H1 (cell line): ENCODE measurements at regions not wholly inside any gene's neighbourhood (a gene's known extent, or its start where the extent isn't known, plus 50 kb on each side); places are given as distances from the start of the nearest gene placed in this dataset.

Experiments
- CTCF ChIA-PET: fragments of 300-600 bp; sonication (Branson Sonifier 250); formaldehyde crosslinking; loops from one replicate; lab custom pipeline; 2021; ENCODE audit not compliant: partially characterized antibody; lab: Charles Lee
- POLR2A ChIA-PET: fragments of 300-600 bp; sonication (Branson Sonifier 250); formaldehyde crosslinking; loops from one replicate; lab custom pipeline; 2021; ENCODE audit warnings: inconsistent platforms; ENCODE audit not compliant: partially characterized antibody; lab: Charles Lee
- DNase-seq, 2 experiments: peaks; one replicate each; pipeline versions ENCODE4 v3.0.0 to v3.0.0-alpha.2; 2010 to 2022; ENCODE audit warnings: low spot score in 2 of 2, low read depth in 1 of 2, mixed read lengths in 1 of 2
- FAIRE-seq: peaks from 2 replicates; lab custom pipeline; 2011; peaks lifted over from hg19 to GRCh38; lab: Jason Lieb, UNC
- H2AFZ ChIP-seq: 2 replicates; pipeline ENCODE4 v1.8.1; 2012; ENCODE audit warnings: low read length, inconsistent platforms
- H2AK5ac ChIP-seq: 2 replicates; pipeline ENCODE4 v1.6.1; 2013; ENCODE audit warnings: low read depth, low read length
- H2BK120ac ChIP-seq: replicated peaks from 2 replicates; pipeline ENCODE3; 2013; ENCODE audit warnings: low read depth, low read length, inconsistent platforms
- H2BK12ac ChIP-seq: 2 replicates; pipeline ENCODE4 v1.6.1; 2013; ENCODE audit warnings: low read depth, low read length
- H2BK15ac ChIP-seq: 2 replicates; pipeline ENCODE4 v1.6.1; 2013; ENCODE audit warnings: low read length
- H2BK20ac ChIP-seq: 2 replicates; pipeline ENCODE4 v1.6.1; 2013; ENCODE audit warnings: low read length
- H2BK5ac ChIP-seq: 2 replicates; pipeline ENCODE4 v1.6.1; 2013; ENCODE audit warnings: low read depth, low read length
- H3K14ac ChIP-seq: 2 replicates; pipeline ENCODE4 v1.6.1; 2013; ENCODE audit warnings: inconsistent platforms; ENCODE audit not compliant: insufficient read length
- H3K18ac ChIP-seq: 2 replicates; pipeline ENCODE4 v1.6.1; 2013; ENCODE audit warnings: low read length; ENCODE audit errors: extremely low read depth
- H3K23ac ChIP-seq: 2 replicates; pipeline ENCODE4 v1.6.1; 2013; ENCODE audit warnings: inconsistent platforms; ENCODE audit not compliant: insufficient read length
- H3K23me2 ChIP-seq: 2 replicates; pipeline ENCODE4 v1.6.1; 2013; ENCODE audit warnings: low read depth, low read length
- H3K27ac ChIP-seq: 2 replicates; pipeline ENCODE4 v1.6.1; 2011; ENCODE audit warnings: low read depth, low read length, inconsistent platforms
- H3K27me3 ChIP-seq, 4 experiments: replicated peaks in 1 of 4; 1 replicate in 1 of 4; 2 replicates in 3 of 4; pipeline versions ENCODE4 v1.6.1 to v1.8.1; 2011 to 2013; ENCODE audit warnings: low read length in 3 of 4, mild to moderate bottlenecking in 3 of 4, inconsistent platforms in 2 of 4, mixed read lengths in 2 of 4, moderate library complexity in 1 of 4; ENCODE audit not compliant: control insufficient read depth in 3 of 4, insufficient read depth in 3 of 4; ENCODE audit errors: extremely low read depth in 1 of 4
- H3K36me3 ChIP-seq, 4 experiments: 2 replicates each; pipeline versions ENCODE4 v1.6.1 to v1.8.1; 2011 to 2013; ENCODE audit warnings: mild to moderate bottlenecking in 4 of 4, low read length in 3 of 4, moderate library complexity in 2 of 4, control low read depth in 1 of 4, inconsistent platforms in 1 of 4; ENCODE audit not compliant: insufficient read depth in 4 of 4, control insufficient read depth in 2 of 4
- H3K4ac ChIP-seq: replicated peaks from 2 replicates; pipeline ENCODE3; 2013; ENCODE audit warnings: low read length, low read depth, mixed read lengths, inconsistent platforms; ENCODE audit not compliant: insufficient read length
- H3K4me1 ChIP-seq, 4 experiments: replicated peaks in 1 of 4; 1 replicate in 1 of 4; 2 replicates in 3 of 4; pipeline versions ENCODE4 v1.6.1 to v1.8.1; 2011 to 2013; ENCODE audit warnings: low read length in 3 of 4, inconsistent platforms in 2 of 4, mixed read lengths in 1 of 4; ENCODE audit not compliant: insufficient read depth in 4 of 4, control insufficient read depth in 3 of 4
- H3K4me2 ChIP-seq, 2 experiments: 2 replicates each; pipeline versions ENCODE4 v1.6.1 to v1.8.1; 2011 to 2013; ENCODE audit warnings: low read depth in 2 of 2, low read length in 2 of 2, control low read depth in 1 of 2, inconsistent platforms in 1 of 2, mild to moderate bottlenecking in 1 of 2; ENCODE audit not compliant: insufficient read depth in 1 of 2
- H3K4me3 ChIP-seq, 4 experiments: fragments of 200-600, 300-600 bp in 1 of 4; sonication (generic), shearing (Covaris generic), sonication (Bioruptor Twin) in 1 of 4; 2 replicates each; pipeline versions ENCODE4 v1.5.1 to v1.8.1; 2011 to 2016; ENCODE audit warnings: low read length in 4 of 4, low read depth in 3 of 4, control low read depth in 2 of 4, inconsistent platforms in 2 of 4, mild to moderate bottlenecking in 2 of 4, mixed read lengths in 1 of 4, moderate library complexity in 1 of 4; ENCODE audit not compliant: insufficient read depth in 2 of 4; ENCODE audit errors: extremely low read depth in 1 of 4
- H3K56ac ChIP-seq: replicated peaks from 2 replicates; pipeline ENCODE3; 2013; ENCODE audit warnings: low read depth, mild to moderate bottlenecking, mixed read lengths, low read length, inconsistent platforms; ENCODE audit not compliant: insufficient read length
- H3K79me1 ChIP-seq: 2 replicates; pipeline ENCODE4 v1.6.1; 2013; ENCODE audit warnings: low read depth, low read length, control low read depth
- H3K79me2 ChIP-seq, 2 experiments: 2 replicates each; pipeline versions ENCODE4 v1.6.1 to v1.8.1; 2012 to 2013; ENCODE audit warnings: low read length in 2 of 2, mild to moderate bottlenecking in 2 of 2, inconsistent platforms in 1 of 2; ENCODE audit not compliant: insufficient read depth in 2 of 2, control insufficient read depth in 1 of 2
- H3K9ac ChIP-seq, 4 experiments: replicated peaks in 1 of 4; 1 replicate in 1 of 4; 2 replicates in 3 of 4; pipeline versions ENCODE4 v1.6.1 to v1.8.1; 2011 to 2013; ENCODE audit warnings: low read depth in 3 of 4, low read length in 3 of 4, control low read depth in 2 of 4, mild to moderate bottlenecking in 2 of 4, moderate library complexity in 2 of 4, inconsistent platforms in 1 of 4; ENCODE audit errors: extremely low read depth in 1 of 4
- H3K9me3 ChIP-seq, 2 experiments: 2 replicates each; pipeline versions ENCODE4 v1.6.1 to v1.8.1; 2012 to 2013; ENCODE audit warnings: mild to moderate bottlenecking in 2 of 2, moderate library complexity in 2 of 2, control low read depth in 1 of 2, inconsistent platforms in 1 of 2, low read depth in 1 of 2, low read length in 1 of 2, mixed read lengths in 1 of 2; ENCODE audit not compliant: insufficient read depth in 2 of 2
- H4K20me1 ChIP-seq, 2 experiments: replicated peaks in 1 of 2; 2 replicates each; pipeline versions ENCODE3 to v1.8.1; 2011 to 2013; ENCODE audit warnings: inconsistent platforms in 2 of 2, low read length in 2 of 2, mild to moderate bottlenecking in 1 of 2; ENCODE audit not compliant: insufficient read depth in 2 of 2, control insufficient read depth in 1 of 2
- H4K5ac ChIP-seq: 2 replicates; pipeline ENCODE4 v1.6.1; 2013; ENCODE audit warnings: low read length, low read depth, mixed read lengths, inconsistent platforms; ENCODE audit not compliant: insufficient read length
- H4K8ac ChIP-seq: 2 replicates; pipeline ENCODE4 v1.8.0; 2013; ENCODE audit warnings: mild to moderate bottlenecking, moderate library complexity, low read length, inconsistent platforms; ENCODE audit not compliant: insufficient read depth; ENCODE audit errors: extremely low read depth
- H4K91ac ChIP-seq: replicated peaks from 2 replicates; pipeline ENCODE3; 2013; ENCODE audit warnings: low read length, mixed read lengths, inconsistent platforms; ENCODE audit not compliant: insufficient read length
- ATF2 ChIP-seq: IDR thresholded peaks from 2 replicates; pipeline ENCODE4 v1.6.1; 2012; ENCODE audit warnings: low read length, inconsistent platforms
- BRCA1 ChIP-seq: IDR thresholded peaks from 2 replicates; pipeline ENCODE4 v1.6.1; 2012; ENCODE audit warnings: low read depth, low read length, improper control_type of control experiment
- CREB1 ChIP-seq: IDR thresholded peaks from 2 replicates; pipeline ENCODE4 v1.6.1; 2012; ENCODE audit warnings: inconsistent platforms
- CTBP2 ChIP-seq: IDR thresholded peaks from 2 replicates; pipeline ENCODE4 v1.7.0; 2011; ENCODE audit warnings: borderline replicate concordance, mild to moderate bottlenecking, moderate library complexity, mixed read lengths, low read length; ENCODE audit not compliant: insufficient read depth, insufficient read length
- GTF2F1 ChIP-seq: IDR thresholded peaks from 2 replicates; pipeline ENCODE4 v1.6.1; 2012; ENCODE audit warnings: low read depth, low read length, improper control_type of control experiment, borderline replicate concordance
- HDAC6 ChIP-seq: IDR thresholded peaks from one replicate; pipeline ENCODE4 v1.7.1; 2012; ENCODE audit warnings: low read depth, mild to moderate bottlenecking, inconsistent platforms, low read length, moderate library complexity
- NRF1 ChIP-seq: IDR thresholded peaks from 2 replicates; pipeline ENCODE4 v1.6.1; 2011; ENCODE audit warnings: mild to moderate bottlenecking, low read depth, low read length, improper control_type of control experiment
- POLR2A ChIP-seq, 2 experiments: IDR thresholded peaks; 1 replicate in 1 of 2; 2 replicates in 1 of 2; pipeline ENCODE4 v1.6.1; 2011; ENCODE audit warnings: low read depth in 2 of 2, low read length in 2 of 2, mild to moderate bottlenecking in 2 of 2; ENCODE audit errors: control extremely low read depth in 1 of 2
- SIX5 ChIP-seq: IDR thresholded peaks from 2 replicates; pipeline ENCODE4 v1.6.1; 2011; ENCODE audit warnings: mild to moderate bottlenecking, low read depth, low read length
- SP2 ChIP-seq: IDR thresholded peaks from 2 replicates; pipeline ENCODE4 v1.6.1; 2012; ENCODE audit warnings: mild to moderate bottlenecking, low read length, inconsistent platforms
- WGBS, 2 experiments: shearing (Covaris generic) in 1 of 2; methylation state at CpG; one replicate each; pipeline versions ENCODE4 v1.1.6 to v1.1.7; 2013 to 2015; ENCODE audit warnings: low lambda C conversion rate in 2 of 2, mixed read lengths in 2 of 2, inconsistent platforms in 1 of 2, low coverage in 1 of 2, missing lambda C conversion rate in 1 of 2; ENCODE audit not compliant: insufficient replicate concordance in 2 of 2, insufficient coverage in 1 of 2, insufficient read length in 1 of 2; ENCODE audit errors: extremely low coverage in 1 of 2, missing lambda C conversion rate in 1 of 2; 5-methylcytosine and 5-hydroxymethylcytosine counted together
- TF ChIP-seq, protein P1 (sequence below), 3 experiments: IDR thresholded peaks; 1 replicate in 2 of 3; 2 replicates in 1 of 3; pipeline versions ENCODE4 v1.5.1 to v1.6.1; 2011; ENCODE audit warnings: low read length in 3 of 3, mild to moderate bottlenecking in 3 of 3, inconsistent platforms in 2 of 3, low read depth in 1 of 3, moderate library complexity in 1 of 3; ENCODE audit not compliant: insufficient read depth in 1 of 3; ENCODE audit errors: control extremely low read depth in 1 of 3

DNA sequence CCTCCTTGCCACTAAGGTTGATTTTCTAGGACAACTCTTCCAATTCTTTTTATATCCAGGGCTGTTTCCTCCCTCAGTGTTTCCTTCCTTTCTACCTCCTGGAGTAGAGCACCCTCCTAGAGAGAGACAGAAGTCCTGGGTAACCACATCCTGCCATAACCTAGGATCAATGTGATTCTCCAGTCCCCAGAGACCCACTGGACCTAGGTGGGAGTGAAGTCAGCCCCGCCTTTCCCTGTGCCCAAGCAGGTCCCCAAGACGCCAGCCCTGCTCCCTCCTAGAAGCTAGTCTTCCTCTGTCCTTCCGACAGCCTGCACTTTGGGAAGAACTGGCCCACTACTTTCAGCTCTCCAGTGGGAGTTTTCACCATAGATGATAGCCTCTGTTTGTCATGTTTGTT, 166.8 kb upstream of the PLEKHG7 start:
- Histone ChIP-seq H4K8ac (no peak overlapping the region; the same call in 1 of the 2 replicates), H3K27ac (no peak overlapping the region), H3K9me3 (no peaks in the 10 kb centered on the region), H3K27me3 (no peaks in the 10 kb centered on the region), H4K91ac (no peak overlapping the region), H3K4me2 (no peak overlapping the region), H3K23me2 (no peaks in the 10 kb centered on the region), H3K36me3 (no peaks in the 10 kb centered on the region), H2BK20ac (0 out of 2 replicates have a peak overlapping the region, but pooled peaks have one; percentile 3), H3K23ac (no peak overlapping the region), H2BK5ac (no peak overlapping the region), H3K18ac (no peak overlapping the region), H4K5ac (no peak overlapping the region), H3K56ac (no peak overlapping the region), H3K9ac (no peak overlapping the region), H3K4me1 (peaks cover 2 to 6% (median 3%) of the 10 kb centered on the region in 4 experiments; a peak in 5 of 7 replicates), H3K4me3 (no peak overlapping the region), H2BK15ac (no peak overlapping the region; the same call in 1 of the 2 replicates), H3K4ac (no peak overlapping the region), H2AK5ac (no peak overlapping the region), H3K79me1 (no peaks in the 10 kb centered on the region), H2BK12ac (no peak overlapping the region), H3K79me2 (no peaks in the 10 kb centered on the region), H4K20me1 (no peaks in the 10 kb centered on the region), H2BK120ac (no peak overlapping the region), H2AFZ (peak overlapping the region; percentile 53; the same call in 1 of the 2 replicates), H3K14ac (no peak overlapping the region)
- WGBS, 2 experiments = 93% methylated on average over 3 of the region's 3 CpGs; no CpG with 5 or more reads in 1 of the 2 experiments
- no peak for DNase-seq
- FAIRE-seq = no peak
- ChIA-PET CTCF (interaction anchor here (0.6 kb wide), 1 partner anchor 348 kb away, joined by 3 read pairs; no protein-coding TSS in a partner anchor), POLR2A (no interaction called here)
- TF ChIP-seq, protein P1, sequence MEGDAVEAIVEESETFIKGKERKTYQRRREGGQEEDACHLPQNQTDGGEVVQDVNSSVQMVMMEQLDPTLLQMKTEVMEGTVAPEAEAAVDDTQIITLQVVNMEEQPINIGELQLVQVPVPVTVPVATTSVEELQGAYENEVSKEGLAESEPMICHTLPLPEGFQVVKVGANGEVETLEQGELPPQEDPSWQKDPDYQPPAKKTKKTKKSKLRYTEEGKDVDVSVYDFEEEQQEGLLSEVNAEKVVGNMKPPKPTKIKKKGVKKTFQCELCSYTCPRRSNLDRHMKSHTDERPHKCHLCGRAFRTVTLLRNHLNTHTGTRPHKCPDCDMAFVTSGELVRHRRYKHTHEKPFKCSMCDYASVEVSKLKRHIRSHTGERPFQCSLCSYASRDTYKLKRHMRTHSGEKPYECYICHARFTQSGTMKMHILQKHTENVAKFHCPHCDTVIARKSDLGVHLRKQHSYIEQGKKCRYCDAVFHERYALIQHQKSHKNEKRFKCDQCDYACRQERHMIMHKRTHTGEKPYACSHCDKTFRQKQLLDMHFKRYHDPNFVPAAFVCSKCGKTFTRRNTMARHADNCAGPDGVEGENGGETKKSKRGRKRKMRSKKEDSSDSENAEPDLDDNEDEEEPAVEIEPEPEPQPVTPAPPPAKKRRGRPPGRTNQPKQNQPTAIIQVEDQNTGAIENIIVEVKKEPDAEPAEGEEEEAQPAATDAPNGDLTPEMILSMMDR (IDR thresholded peaks at IDR 0.05; ENCODE audit: control extremely low read depth in 1 of 3, insufficient read depth in 1 of 3, low read depth in 1 of 3, low read length in 3 of 3) = no peak
- no peak for TF ChIP-seq BRCA1
- TF ChIP-seq ATF2 = no peak
- TF ChIP-seq GTF2F1 = no peak
- no peak for TF ChIP-seq NRF1
- no peak for TF ChIP-seq CREB1
- TF ChIP-seq CTBP2 = no peak
- no peak for TF ChIP-seq POLR2A (IDR thresholded peaks at IDR 0.05; ENCODE audit: control extremely low read depth in 1 of 2, low read depth in 2 of 2, low read length in 2 of 2)
- no peak for TF ChIP-seq HDAC6
- TF ChIP-seq SP2 = no peak
- no peak for TF ChIP-seq SIX5
